Stomach (tissue), 4 donors: ENCODE measurements at regions not wholly inside any gene's neighbourhood (a gene's known extent, or its start where the extent isn't known, plus 50 kb on each side); places are given as distances from the start of the nearest gene placed in this dataset.

Experiments used
- CTCF ChIP-seq, 7 experiments: fragments of 450-650 bp in 4 of 7; fragments of 200-600 bp in 3 of 7; sonication (generic) in 3 of 7; IDR thresholded peaks; one replicate each; pipeline ENCODE4 v1.5.1; 2016 to 2019; ENCODE audit warnings: antibody characterized with exemption in 7 of 7, control low read depth in 2 of 7, mild to moderate bottlenecking in 1 of 7
- EP300 ChIP-seq: sonication (generic); formaldehyde crosslinking; IDR thresholded peaks from one replicate; pipeline ENCODE4 v1.6.1; 2017; ENCODE audit warnings: antibody characterized with exemption

GRCh38 chr2:37866171-37866934, 58.7 kb upstream of the RMDN2 start:
- TF ChIP-seq CTCF (IDR thresholded peaks at IDR 0.05) (no peak), EP300 (no peak)
